Lower leg skin (tissue), 4 donors: ENCODE measurements at regions not wholly inside any gene's neighbourhood (a gene's known extent, or its start where the extent isn't known, plus 50 kb on each side); places are given as distances from the start of the nearest gene placed in this dataset.

Source experiments
- DNase-seq, 2 donors: peaks; one replicate each; pipeline ENCODE4 v3.0.0-alpha.2; 2019; ENCODE audit warnings: low spot score in 2 of 2
- H3K4me3 ChIP-seq: fragments of 200-600 bp; sonication (generic); 2 replicates; pipeline ENCODE4 v1.5.1; 2017; ENCODE audit warnings: mild to moderate bottlenecking, low read depth; ENCODE audit not compliant: poor library complexity, severe bottlenecking
- CTCF ChIP-seq, 3 donors: fragments of 450-650 bp; IDR thresholded peaks; one replicate each; pipeline ENCODE4 v1.5.1; 2016; ENCODE audit warnings: antibody characterized with exemption in 3 of 3, mild to moderate bottlenecking in 3 of 3, moderate library complexity in 2 of 3
- POLR2A ChIP-seq, 2 donors: fragments of 450-650 bp; IDR thresholded peaks; one replicate each; pipeline ENCODE4 v1.6.1; 2016 to 2017; ENCODE audit warnings: antibody characterized with exemption in 2 of 2, mild to moderate bottlenecking in 1 of 2, moderate library complexity in 1 of 2
- WGBS, 2 donors: methylation state at CpG; one replicate each; pipeline ENCODE4 v1.1.5; 2018; 5-methylcytosine and 5-hydroxymethylcytosine counted together
- intact Hi-C: fragments of 100-400 bp; cut with DNase I; formaldehyde crosslinking; loops from one replicate; pipeline ENCODE4 v1.15.0; 2023; ENCODE audit warnings: low total_unique reads

GRCh38 chr16:72551649-72552048 is 379.7 kb upstream of the PMFBP1 start:
- intact Hi-C loops: no loop called here
- DNase-seq: no peak
- no peak for TF ChIP-seq CTCF (IDR thresholded peaks at IDR 0.05)
- TF ChIP-seq POLR2A (IDR thresholded peaks at IDR 0.05): no peak
- H3K4me3 ChIP-seq: no peak overlapping the region
- WGBS, 2 donors: 81 to 92% methylated on average over 1 of the region's 1 CpG

DNA sequence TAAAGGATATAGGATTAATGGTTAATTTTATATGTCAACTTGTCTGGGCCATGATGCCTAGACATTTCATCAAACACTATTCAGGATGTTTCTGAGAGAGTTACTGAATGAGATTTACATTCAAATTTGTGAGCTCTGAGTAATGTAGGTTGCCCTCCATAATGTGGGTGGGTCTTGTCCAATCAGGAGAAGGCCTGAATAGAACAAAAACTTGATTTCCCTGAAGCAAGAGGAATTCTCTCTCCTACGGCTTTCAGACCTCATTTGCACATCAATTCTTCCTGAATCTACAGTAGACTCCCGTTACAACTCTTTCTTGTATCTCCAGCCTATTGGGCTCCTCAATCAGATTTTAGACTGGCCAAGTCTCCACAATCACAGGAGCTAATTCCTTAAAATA is 377.9 kb upstream of the PMFBP1 start:
- H3K4me3 ChIP-seq: no peak overlapping the region
- TF ChIP-seq POLR2A (IDR thresholded peaks at IDR 0.05) (no peak), CTCF (IDR thresholded peaks at IDR 0.05) (no peak)
- 87 to 91% methylated on average over 2 of the region's 2 CpGs for WGBS, 2 donors
- DNase-seq: no peak
- intact Hi-C loops: no loop called here

- intact Hi-C loops: no loop called here
- no peak for TF ChIP-seq CTCF (IDR thresholded peaks at IDR 0.05)
- DNase-seq: no peak
- H3K4me3 ChIP-seq: no peak overlapping the region
- WGBS, 2 donors: 99% methylated on average over 2 of the region's 2 CpGs
These were observed 370.1 kb upstream of the PMFBP1 start for GRCh38 chr16:72542102-72542501.

- TF ChIP-seq CTCF (IDR thresholded peaks at IDR 0.05) (no peak), POLR2A (IDR thresholded peaks at IDR 0.05) (no peak)
- H3K4me3 ChIP-seq: no peak overlapping the region
- intact Hi-C loops: no loop called here
- no peak for DNase-seq
These were observed 365.7 kb upstream of the PMFBP1 start for GRCh38 chr16:72537664-72538063.

- 77 to 83% methylated on average over 2 of the region's 2 CpGs for WGBS, 2 donors
- intact Hi-C loops: no loop called here
- no peak overlapping the region for H3K4me3 ChIP-seq
- no peak for TF ChIP-seq CTCF (IDR thresholded peaks at IDR 0.05)
- no peak for TF ChIP-seq POLR2A (IDR thresholded peaks at IDR 0.05)
- DNase-seq: no peak
These were observed 364.9 kb upstream of the PMFBP1 start for GRCh38 chr16:72536723-72537435.

- DNase-seq: no peak
- intact Hi-C loops: no loop called here
- no peak overlapping the region for H3K4me3 ChIP-seq
- TF ChIP-seq POLR2A (IDR thresholded peaks at IDR 0.05): no peak
- TF ChIP-seq CTCF (IDR thresholded peaks at IDR 0.05): no peak
- 69 to 72% methylated on average over 9 of the region's 9 CpGs for WGBS, 2 donors
These were observed 361.0 kb upstream of the PMFBP1 start for GRCh38 chr16:72532906-72533410.
